Fibroblast of lung (primary cell): ENCODE measurements at regions not wholly inside any gene's neighbourhood (a gene's known extent, or its start where the extent isn't known, plus 50 kb on each side); places are given as distances from the start of the nearest gene placed in this dataset.

Experiments
- DNase-seq, 2 donors: peaks; one replicate each; pipeline versions ENCODE4 v3.0.0 to v3.0.0-alpha.2; 2010; ENCODE audit warnings: low read depth in 2 of 2
- H2AFZ ChIP-seq: 2 replicates; pipeline ENCODE4 v1.5.1; 2012; ENCODE audit warnings: low read length, control low read depth, inconsistent platforms
- H3K27ac ChIP-seq: 2 replicates; pipeline ENCODE4 v1.5.1; 2011; ENCODE audit warnings: low read length, control low read depth; ENCODE audit not compliant: insufficient read depth
- H3K27me3 ChIP-seq: 2 replicates; pipeline ENCODE4 v1.5.1; 2011; ENCODE audit warnings: mild to moderate bottlenecking, low read length; ENCODE audit not compliant: control insufficient read depth, insufficient read depth
- H3K36me3 ChIP-seq: 2 replicates; pipeline ENCODE4 v1.5.1; 2011; ENCODE audit warnings: low read length; ENCODE audit not compliant: control insufficient read depth, insufficient read depth
- H3K4me1 ChIP-seq: 2 replicates; pipeline ENCODE4 v1.5.1; 2011; ENCODE audit warnings: low read length; ENCODE audit not compliant: control insufficient read depth, insufficient read depth; ENCODE audit errors: extremely low read depth
- H3K4me2 ChIP-seq: 2 replicates; pipeline ENCODE4 v1.5.1; 2011; ENCODE audit warnings: low read length, control low read depth; ENCODE audit not compliant: insufficient read depth; ENCODE audit errors: extremely low read depth
- H3K4me3 ChIP-seq, 4 experiments: fragments of 200-600 bp in 1 of 4; sonication (generic) in 1 of 4; replicated peaks in 1 of 4; 2 replicates each; pipeline ENCODE4 v1.5.1; 2011 to 2016; ENCODE audit warnings: low read length in 4 of 4, low read depth in 3 of 4, mild to moderate bottlenecking in 3 of 4, control low read depth in 2 of 4, inconsistent platforms in 1 of 4, mixed read lengths in 1 of 4; ENCODE audit not compliant: insufficient read depth in 1 of 4; ENCODE audit errors: control extremely low read depth in 1 of 4
- H3K79me2 ChIP-seq: 2 replicates; pipeline ENCODE4 v1.5.1; 2012; ENCODE audit warnings: mild to moderate bottlenecking, low read length, inconsistent platforms; ENCODE audit not compliant: control insufficient read depth, insufficient read depth
- H3K9ac ChIP-seq: 2 replicates; pipeline ENCODE4 v1.5.1; 2011; ENCODE audit warnings: mild to moderate bottlenecking, low read length, control low read depth; ENCODE audit not compliant: insufficient read depth
- H3K9me3 ChIP-seq: 2 replicates; pipeline ENCODE4 v1.5.1; 2012; ENCODE audit warnings: low read depth, low read length; ENCODE audit not compliant: control insufficient read depth, insufficient read depth
- H4K20me1 ChIP-seq: 2 replicates; pipeline ENCODE4 v1.5.1; 2011; ENCODE audit warnings: low read length; ENCODE audit not compliant: control insufficient read depth, insufficient read depth; ENCODE audit errors: extremely low read depth
- CTCF ChIP-seq, 2 donors: IDR thresholded peaks in 1 of 2; conservative IDR thresholded peaks in 1 of 2; 1 replicate in 1 of 2; 2 replicates in 1 of 2; pipeline ENCODE4 v1.5.1; 2011 to 2012; ENCODE audit warnings: low read length in 2 of 2, control low read depth in 1 of 2, inconsistent platforms in 1 of 2, low read depth in 1 of 2, mild to moderate bottlenecking in 1 of 2
- EZH2 ChIP-seq: IDR thresholded peaks from 2 replicates; pipeline ENCODE4 v1.5.1; 2012; ENCODE audit warnings: low read length, control low read depth, mild to moderate bottlenecking; ENCODE audit errors: missing control alignments

- no peaks in the 10 kb centered on the region for H4K20me1 ChIP-seq
- H3K79me2 ChIP-seq = no peaks in the 10 kb centered on the region
- no peak overlapping the region for H2AFZ ChIP-seq
- no peaks in the 10 kb centered on the region for H3K27me3 ChIP-seq
- H3K4me2 ChIP-seq = no peak overlapping the region
- H3K9ac ChIP-seq = no peak overlapping the region
- no peak overlapping the region for H3K27ac ChIP-seq
- no peak for DNase-seq
- no peak overlapping the region for H3K4me3 ChIP-seq
- no peaks in the 10 kb centered on the region for H3K9me3 ChIP-seq
- no peaks in the 10 kb centered on the region for H3K4me1 ChIP-seq
- H3K36me3 ChIP-seq = no peaks in the 10 kb centered on the region
- no peak for TF ChIP-seq EZH2
- no peak for TF ChIP-seq CTCF (conservative IDR thresholded peaks at IDR 0.05 in 1 of 2, IDR thresholded peaks at IDR 0.05 in 1 of 2; ENCODE audit: low read depth in 1 of 2, low read length in 2 of 2)
These were observed 674.1 kb upstream of the NXPH2 start for GRCh38 chr2:139454251-139454650.

GRCh38 chr2:139439100-139439499, 658.9 kb upstream of the NXPH2 start:
- H3K9ac ChIP-seq = no peak overlapping the region
- no peaks in the 10 kb centered on the region for H3K27me3 ChIP-seq
- H3K9me3 ChIP-seq = no peaks in the 10 kb centered on the region
- DNase-seq = no peak
- H3K27ac ChIP-seq = no peak overlapping the region
- H4K20me1 ChIP-seq = no peaks in the 10 kb centered on the region
- H3K4me1 ChIP-seq = no peaks in the 10 kb centered on the region
- H3K79me2 ChIP-seq = no peaks in the 10 kb centered on the region
- no peaks in the 10 kb centered on the region for H3K36me3 ChIP-seq
- no peak overlapping the region for H3K4me3 ChIP-seq
- no peak overlapping the region for H3K4me2 ChIP-seq
- no peak overlapping the region for H2AFZ ChIP-seq
- TF ChIP-seq EZH2 (no peak), CTCF (conservative IDR thresholded peaks at IDR 0.05 in 1 of 2, IDR thresholded peaks at IDR 0.05 in 1 of 2; ENCODE audit: low read depth in 1 of 2, low read length in 2 of 2) (no peak)

- Histone ChIP-seq H3K27me3 (no peaks in the 10 kb centered on the region), H3K27ac (no peak overlapping the region), H3K4me3 (no peak overlapping the region), H3K4me2 (no peak overlapping the region), H3K36me3 (no peaks in the 10 kb centered on the region), H3K79me2 (no peaks in the 10 kb centered on the region), H2AFZ (no peak overlapping the region), H3K9ac (no peak overlapping the region), H3K4me1 (no peaks in the 10 kb centered on the region), H3K9me3 (no peaks in the 10 kb centered on the region), H4K20me1 (no peaks in the 10 kb centered on the region)
- no peak for DNase-seq
- TF ChIP-seq EZH2 (no peak), CTCF (conservative IDR thresholded peaks at IDR 0.05 in 1 of 2, IDR thresholded peaks at IDR 0.05 in 1 of 2; ENCODE audit: low read depth in 1 of 2, low read length in 2 of 2) (no peak)
These were observed 658.3 kb upstream of the NXPH2 start for GRCh38 chr2:139438478-139438877.
